OCI-LY3 (cell line): ENCODE measurements at regions not wholly inside any gene's neighbourhood (a gene's known extent, or its start where the extent isn't known, plus 50 kb on each side); places are given as distances from the start of the nearest gene placed in this dataset.
A peak's percentile ranks its signal among the peaks of the same experiment; 100 is the strongest.

Experiments used
- H2AFZ ChIP-seq: fragments of 200-600, 300-600 bp; shearing (Covaris generic); 2 replicates; pipeline ENCODE4 v1.6.0; 2014; ENCODE audit warnings: antibody characterized with exemption, low read depth, low read length
- H3K27ac ChIP-seq: fragments of 200-600, 300-600 bp; sonication (generic); 2 replicates; pipeline ENCODE4 v1.5.1; 2014; ENCODE audit warnings: mild to moderate bottlenecking, low read length, moderate library complexity, mixed read lengths
- H3K27me3 ChIP-seq: fragments of 200-600, 300-600 bp; sonication (generic); 2 replicates; pipeline ENCODE4 v1.6.1; 2014; ENCODE audit warnings: low read depth, low read length, mixed read lengths
- H3K36me3 ChIP-seq: fragments of 200-600, 300-600 bp; sonication (generic); replicated peaks from 2 replicates; pipeline ENCODE3; 2014; ENCODE audit warnings: low read depth, low read length, mixed read lengths
- H3K4me1 ChIP-seq: fragments of 300-600, 200-600 bp; sonication (generic); 2 replicates; pipeline ENCODE4 v1.6.1; 2014; ENCODE audit warnings: low read length, mixed read lengths
- H3K4me2 ChIP-seq: fragments of 200-600, 300-600 bp; sonication (generic); 2 replicates; pipeline ENCODE4 v1.6.1; 2014; ENCODE audit warnings: low read length, mixed read lengths
- H3K4me3 ChIP-seq: fragments of 300-600, 200-600 bp; sonication (generic); 2 replicates; pipeline ENCODE4 v1.5.1; 2014; ENCODE audit warnings: antibody characterized with exemption, mild to moderate bottlenecking, low read length, moderate library complexity
- H3K79me2 ChIP-seq: fragments of 300-600, 200-600 bp; shearing (Covaris generic); 2 replicates; pipeline ENCODE4 v1.6.1; 2014; ENCODE audit warnings: mild to moderate bottlenecking, low read length, mixed read lengths
- H3K9ac ChIP-seq: fragments of 300-600, 200-600 bp; shearing (Covaris generic); 2 replicates; pipeline ENCODE4 v1.6.0; 2014; ENCODE audit warnings: mild to moderate bottlenecking, low read length, moderate library complexity
- H3K9me3 ChIP-seq: fragments of 200-600, 300-600 bp; shearing (Covaris generic); 2 replicates; pipeline ENCODE4 v1.6.1; 2014; ENCODE audit warnings: low read length, mixed read lengths; ENCODE audit not compliant: insufficient read depth
- H4K20me1 ChIP-seq: fragments of 200-600, 300-600 bp; sonication (generic); 2 replicates; pipeline ENCODE4 v1.6.1; 2016; ENCODE audit warnings: low read length, mixed read lengths; ENCODE audit not compliant: insufficient read depth
- CTCF ChIP-seq: fragments of 200-600, 300-600 bp; sonication (generic); IDR thresholded peaks from 2 replicates; pipeline ENCODE4 v1.5.1; 2014; ENCODE audit warnings: antibody characterized with exemption, low read length, low read depth
- EZH2phosphoT487 ChIP-seq: fragments of 200-600 bp; shearing (Covaris generic); IDR thresholded peaks from 2 replicates; pipeline ENCODE4 v1.6.1; 2018; ENCODE audit warnings: antibody characterized with exemption, mixed run types, low read depth

DNA sequence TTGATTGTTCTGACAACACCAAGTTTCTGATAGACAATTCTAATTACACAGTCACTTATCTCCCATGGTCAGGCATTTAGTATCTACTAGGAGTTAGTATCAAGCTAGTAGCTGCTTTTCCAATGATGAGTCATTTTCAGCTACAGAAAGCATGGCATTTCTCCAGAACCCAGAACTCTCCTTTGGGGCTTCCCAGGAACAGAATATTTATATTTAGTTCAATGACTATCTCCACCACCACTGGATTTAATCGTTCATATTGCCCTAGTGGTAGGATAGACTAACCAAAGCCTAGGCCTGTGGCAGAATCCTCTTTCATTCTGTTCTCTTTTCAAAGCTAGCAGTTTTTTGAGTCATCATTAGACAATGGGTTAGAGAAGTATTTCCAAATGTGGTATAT is 569.4 kb downstream of the GABRG1 start:
- H3K4me2 ChIP-seq, result no peak overlapping the region
- no peak overlapping the region for H3K27ac ChIP-seq
- no peaks in the 10 kb centered on the region for H3K9me3 ChIP-seq
- H3K79me2 ChIP-seq, result no peaks in the 10 kb centered on the region
- H3K27me3 ChIP-seq, result no peaks in the 10 kb centered on the region
- TF ChIP-seq EZH2phosphoT487 (no peak), CTCF (no peak)
- no peak overlapping the region for H3K4me3 ChIP-seq
- H3K4me1 ChIP-seq, result no peaks in the 10 kb centered on the region
- no peaks in the 10 kb centered on the region for H3K36me3 ChIP-seq
- no peak overlapping the region for H3K9ac ChIP-seq
- no peaks in the 10 kb centered on the region for H4K20me1 ChIP-seq
- no peak overlapping the region for H2AFZ ChIP-seq

- TF ChIP-seq EZH2phosphoT487 (no peak), CTCF (peak; percentile 38)
- peak overlapping the region; percentile 36 for H3K4me2 ChIP-seq
- H3K36me3 ChIP-seq, result no peaks in the 10 kb centered on the region
- H3K27ac ChIP-seq, result no peak overlapping the region
- no peaks in the 10 kb centered on the region for H3K27me3 ChIP-seq
- H3K4me1 ChIP-seq, result no peaks in the 10 kb centered on the region
- H3K4me3 ChIP-seq, result no peak overlapping the region
- no peaks in the 10 kb centered on the region for H3K9me3 ChIP-seq
- H3K9ac ChIP-seq, result no peak overlapping the region
- H3K79me2 ChIP-seq, result no peaks in the 10 kb centered on the region
- no peak overlapping the region for H2AFZ ChIP-seq
- H4K20me1 ChIP-seq, result no peaks in the 10 kb centered on the region
Measured at GRCh38 chr4:45550766-45551366, 573.0 kb downstream of the GABRG1 start.

- no peaks in the 10 kb centered on the region for H3K9me3 ChIP-seq
- H2AFZ ChIP-seq, result no peak overlapping the region
- no peak overlapping the region for H3K9ac ChIP-seq
- peaks cover 16% of the 10 kb centered on the region for H3K4me1 ChIP-seq
- no peaks in the 10 kb centered on the region for H3K79me2 ChIP-seq
- no peaks in the 10 kb centered on the region for H3K36me3 ChIP-seq
- 0 out of 2 replicates have a peak overlapping the region, but pooled peaks have one; percentile 7 for H3K4me3 ChIP-seq
- no peak for TF ChIP-seq EZH2phosphoT487
- TF ChIP-seq CTCF, result no peak
- H3K27ac ChIP-seq, result peak overlapping the region; percentile 42
- peak overlapping the region; percentile 53 for H3K4me2 ChIP-seq
- H4K20me1 ChIP-seq, result no peaks in the 10 kb centered on the region
- H3K27me3 ChIP-seq, result no peaks in the 10 kb centered on the region
Measured at GRCh38 chr4:45539142-45539814, 584.6 kb downstream of the GABRG1 start.

DNA sequence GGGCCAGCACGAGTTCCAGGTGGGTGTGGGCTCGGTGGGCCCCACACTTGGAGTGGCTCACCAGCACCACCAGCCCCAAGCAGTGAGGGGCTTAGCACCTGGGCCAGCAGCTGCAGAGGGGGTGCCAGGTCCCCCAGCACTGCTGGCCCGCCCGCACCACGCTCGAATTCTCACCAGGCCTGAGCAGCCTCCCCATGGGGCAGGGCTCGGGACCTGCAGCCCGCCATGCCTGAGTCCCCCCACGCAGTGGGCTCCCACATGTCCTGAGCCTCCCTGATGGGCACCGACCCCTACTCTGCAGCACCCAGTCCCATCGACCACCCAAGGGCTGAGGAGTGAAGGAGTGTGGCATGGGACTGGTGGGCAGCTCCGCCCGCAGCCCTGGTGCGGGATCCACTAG is 593.4 kb downstream of the GABRG1 start:
- TF ChIP-seq CTCF, result no peak
- Histone ChIP-seq H3K9ac (no peak overlapping the region), H3K4me3 (no peak overlapping the region), H3K79me2 (no peaks in the 10 kb centered on the region), H3K4me2 (no peak overlapping the region), H3K36me3 (no peaks in the 10 kb centered on the region), H3K27ac (no peak overlapping the region), H3K9me3 (peaks cover 8% of the 10 kb centered on the region; the same call in 1 of the 2 replicates), H4K20me1 (no peaks in the 10 kb centered on the region), H2AFZ (no peak overlapping the region), H3K27me3 (no peaks in the 10 kb centered on the region), H3K4me1 (no peaks in the 10 kb centered on the region)
